Stimulated activated naive CD8-positive, alpha-beta T cell treated with anti-CD3 and anti-CD28 coated beads, Interleukin-15, Interleukin-2, amounts not matched to agents 100 ng/mL and 50 ng/mL, for 24 hours (primary cell): ENCODE measurements at regions not wholly inside any gene's neighbourhood (a gene's known extent, or its start where the extent isn't known, plus 50 kb on each side); places are given as distances from the start of the nearest gene placed in this dataset.
"Not testable (repeated sequence)": the region's sequence is repeated elsewhere in the genome, so short reads cannot be mapped to it uniquely, and the experiment has no call there.

Experiments
- H3K27ac Mint-ChIP-seq: one replicate; pipeline ENCODE4 v1.8.0; 2021; ENCODE audit warnings: mild to moderate bottlenecking, mixed read lengths
- H3K27me3 Mint-ChIP-seq: one replicate; pipeline ENCODE4 v1.8.0; 2021; ENCODE audit warnings: mixed read lengths
- H3K36me3 Mint-ChIP-seq: one replicate; pipeline ENCODE4 v1.8.0; 2021; ENCODE audit warnings: low read depth, mixed read lengths
- H3K4me1 Mint-ChIP-seq: one replicate; pipeline ENCODE4 v1.8.0; 2021; ENCODE audit warnings: low read depth, mixed read lengths
- H3K4me3 Mint-ChIP-seq: one replicate; pipeline ENCODE4 v1.8.0; 2021; ENCODE audit warnings: mild to moderate bottlenecking, mixed read lengths
- H3K9me3 Mint-ChIP-seq: one replicate; pipeline ENCODE4 v1.8.0; 2021; ENCODE audit warnings: mixed read lengths

DNA sequence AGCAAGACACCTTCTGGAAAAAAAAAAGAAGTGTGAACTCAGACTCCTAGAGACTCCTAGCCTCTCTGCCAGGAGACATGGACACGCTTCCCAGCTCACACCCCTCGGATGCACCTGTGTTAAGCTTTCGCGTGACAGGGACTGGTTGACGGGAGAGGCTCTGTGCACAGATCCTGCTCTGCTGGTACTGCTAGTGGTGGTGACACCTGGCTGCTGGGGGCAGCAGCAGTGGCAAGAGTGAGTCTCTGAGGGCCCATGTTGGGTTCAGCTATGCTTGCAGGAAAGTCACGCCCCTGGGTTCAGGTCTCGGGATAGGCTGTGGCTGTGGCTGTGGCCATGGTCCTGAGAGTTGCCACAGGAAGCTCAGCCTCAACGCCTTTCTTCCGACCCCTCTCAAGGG, 81.1 kb downstream of the XRCC2 start:
- Mint-ChIP-seq H3K9me3 (no peaks in the 10 kb centered on the region), H3K4me3 (no peak overlapping the region), H3K4me1 (no peaks in the 10 kb centered on the region), H3K36me3 (no peaks in the 10 kb centered on the region), H3K27me3 (peaks cover 3% of the 10 kb centered on the region), H3K27ac (no peak overlapping the region)

DNA sequence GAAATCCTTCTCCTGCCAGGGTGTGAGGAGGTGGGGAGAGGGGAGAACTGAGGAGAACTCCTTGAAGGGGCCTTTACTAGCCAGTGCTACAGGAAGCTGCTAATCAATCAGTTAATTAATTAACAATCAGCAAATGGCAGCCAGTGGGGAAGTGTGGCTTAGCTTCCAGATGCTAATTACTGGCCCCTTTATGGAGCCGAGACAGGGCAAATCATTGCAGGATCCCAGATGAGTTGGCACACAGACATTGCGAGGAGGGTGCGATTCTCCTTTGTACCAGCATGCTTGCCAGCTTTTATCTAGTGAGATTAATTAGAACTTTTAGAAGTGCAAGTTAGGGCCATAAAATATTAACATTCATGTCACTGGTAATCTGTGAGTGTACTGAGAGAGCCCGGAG, 84.0 kb downstream of the XRCC2 start:
- H3K4me3 Mint-ChIP-seq, result no peak overlapping the region

DNA sequence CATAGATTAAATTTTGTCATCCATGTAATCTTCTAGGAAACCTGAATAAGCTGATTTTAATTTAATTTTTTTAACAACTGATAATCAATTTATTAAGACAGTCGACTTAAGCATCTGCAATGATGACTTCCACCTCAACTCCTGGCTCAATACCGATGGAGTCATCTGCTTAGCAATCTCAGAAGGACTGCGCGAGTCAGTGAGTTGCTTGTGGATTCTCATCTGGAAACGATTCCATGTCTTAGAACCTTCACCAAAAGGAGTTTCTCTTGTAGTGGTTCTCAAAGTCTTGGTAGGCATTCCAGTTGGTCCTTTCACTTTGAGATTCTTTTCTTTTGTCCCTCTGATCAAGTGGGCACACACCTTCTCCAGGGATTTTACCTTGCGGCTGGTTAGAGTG, 85.5 kb downstream of the XRCC2 start:
- H3K27ac Mint-ChIP-seq, result no peak overlapping the region

More for the DNA sequence above, 84.0 kb downstream of the XRCC2 start:
- H3K4me1 Mint-ChIP-seq, result no peaks in the 10 kb centered on the region
- H3K9me3 Mint-ChIP-seq, result no peaks in the 10 kb centered on the region
- no peak overlapping the region for H3K27ac Mint-ChIP-seq
- H3K36me3 Mint-ChIP-seq, result no peaks in the 10 kb centered on the region
- no peaks in the 10 kb centered on the region for H3K27me3 Mint-ChIP-seq

DNA sequence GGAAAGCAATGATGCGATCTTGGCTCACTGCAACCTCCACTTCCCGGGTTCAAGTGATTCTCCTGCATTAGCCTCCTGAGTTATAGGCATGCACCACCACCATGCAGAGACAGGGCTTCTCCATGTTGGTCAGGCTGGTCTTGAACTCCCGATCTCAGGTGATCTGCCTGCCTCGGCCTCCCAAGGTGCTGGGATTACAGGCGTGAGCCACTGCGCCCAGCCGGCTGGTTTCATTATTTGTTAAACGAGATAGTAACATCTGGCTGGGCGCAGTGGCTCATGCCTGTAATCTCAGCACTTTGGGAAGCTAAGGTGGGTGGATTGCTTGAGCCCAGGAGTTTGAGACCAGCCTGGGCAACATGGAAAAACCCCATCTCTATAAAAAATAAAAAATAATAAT, 86.1 kb downstream of the XRCC2 start:
- not testable (repeated sequence) for H3K36me3 Mint-ChIP-seq, H3K27me3 Mint-ChIP-seq, H3K9me3 Mint-ChIP-seq, H3K4me3 Mint-ChIP-seq, H3K27ac Mint-ChIP-seq, H3K4me1 Mint-ChIP-seq

More for the DNA sequence above, 85.5 kb downstream of the XRCC2 start:
- H3K4me3 Mint-ChIP-seq, result no peak overlapping the region
- H3K36me3 Mint-ChIP-seq, result no peaks in the 10 kb centered on the region
- no peaks in the 10 kb centered on the region for H3K27me3 Mint-ChIP-seq
- H3K4me1 Mint-ChIP-seq, result no peaks in the 10 kb centered on the region
- no peaks in the 10 kb centered on the region for H3K9me3 Mint-ChIP-seq

DNA sequence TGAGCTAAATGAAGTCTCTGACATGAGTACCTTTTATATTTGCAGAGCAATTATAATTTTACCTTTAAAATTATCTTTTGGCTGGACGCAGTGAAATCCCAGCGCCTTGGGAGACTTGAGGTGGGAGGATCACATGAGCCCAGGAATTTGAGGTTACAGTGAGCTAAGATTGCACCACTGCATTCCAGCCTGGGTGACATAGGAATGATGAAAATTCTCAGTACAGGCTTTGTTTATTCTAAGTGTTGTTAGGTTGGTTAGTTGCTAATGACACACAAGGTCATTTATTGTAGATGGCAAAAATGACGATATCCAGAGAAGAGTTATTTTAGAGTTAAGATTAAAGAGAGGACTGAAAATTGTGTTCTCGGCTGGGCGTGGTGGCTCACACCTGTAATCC, 87.6 kb downstream of the XRCC2 start:
- no peak overlapping the region for H3K27ac Mint-ChIP-seq
- H3K4me3 Mint-ChIP-seq, result no peak overlapping the region
- H3K36me3 Mint-ChIP-seq, result no peaks in the 10 kb centered on the region
- H3K4me1 Mint-ChIP-seq, result no peaks in the 10 kb centered on the region
- H3K27me3 Mint-ChIP-seq, result no peaks in the 10 kb centered on the region
- no peaks in the 10 kb centered on the region for H3K9me3 Mint-ChIP-seq

DNA sequence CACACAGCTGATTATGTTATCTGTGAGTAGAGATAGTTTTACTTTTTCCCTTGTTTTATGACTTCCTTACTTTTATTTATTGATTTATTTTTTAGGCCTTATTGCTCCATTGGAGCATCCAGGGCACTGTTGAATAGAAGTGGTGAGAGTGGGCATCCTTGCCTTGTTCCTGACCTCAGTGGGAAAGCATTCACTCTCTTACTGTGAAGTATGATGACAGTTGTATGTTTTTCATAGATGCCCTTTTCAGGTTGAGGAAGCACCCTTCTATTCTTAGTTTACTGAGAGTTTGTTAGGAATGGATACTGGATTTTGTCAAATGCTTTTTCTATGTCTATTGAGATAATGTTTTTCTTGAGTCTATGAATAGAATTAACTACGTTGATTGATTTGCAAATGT, 88.6 kb downstream of the XRCC2 start:
- H3K27me3 Mint-ChIP-seq, result no peaks in the 10 kb centered on the region
- H3K9me3 Mint-ChIP-seq, result no peaks in the 10 kb centered on the region
- no peaks in the 10 kb centered on the region for H3K4me1 Mint-ChIP-seq
- H3K36me3 Mint-ChIP-seq, result no peaks in the 10 kb centered on the region
- H3K4me3 Mint-ChIP-seq, result no peak overlapping the region
- H3K27ac Mint-ChIP-seq, result no peak overlapping the region

DNA sequence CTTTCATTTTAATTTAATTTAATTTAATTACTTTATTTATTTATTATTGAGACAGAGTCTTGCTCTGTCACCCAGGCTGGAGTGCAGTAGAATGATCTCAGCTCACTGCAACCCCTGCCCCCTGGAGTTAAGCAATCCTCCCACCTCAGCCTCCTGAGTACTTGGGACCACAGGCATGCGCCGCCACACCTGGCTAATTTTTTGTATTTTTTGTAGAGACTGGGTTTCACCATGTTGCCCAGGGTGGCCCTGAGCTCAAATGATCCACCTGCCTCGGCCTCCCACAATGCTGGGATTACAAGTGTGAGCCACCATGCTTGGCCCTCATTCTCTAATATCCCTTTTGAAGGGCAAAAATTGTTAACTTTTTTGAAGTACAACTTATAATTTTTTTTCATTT, 92.9 kb downstream of the XRCC2 start:
- H3K36me3 Mint-ChIP-seq, result no peaks in the 10 kb centered on the region
- H3K27me3 Mint-ChIP-seq, result no peaks in the 10 kb centered on the region
- H3K4me3 Mint-ChIP-seq, result no peak overlapping the region
- H3K9me3 Mint-ChIP-seq, result no peaks in the 10 kb centered on the region
- no peak overlapping the region for H3K27ac Mint-ChIP-seq
- no peaks in the 10 kb centered on the region for H3K4me1 Mint-ChIP-seq

DNA sequence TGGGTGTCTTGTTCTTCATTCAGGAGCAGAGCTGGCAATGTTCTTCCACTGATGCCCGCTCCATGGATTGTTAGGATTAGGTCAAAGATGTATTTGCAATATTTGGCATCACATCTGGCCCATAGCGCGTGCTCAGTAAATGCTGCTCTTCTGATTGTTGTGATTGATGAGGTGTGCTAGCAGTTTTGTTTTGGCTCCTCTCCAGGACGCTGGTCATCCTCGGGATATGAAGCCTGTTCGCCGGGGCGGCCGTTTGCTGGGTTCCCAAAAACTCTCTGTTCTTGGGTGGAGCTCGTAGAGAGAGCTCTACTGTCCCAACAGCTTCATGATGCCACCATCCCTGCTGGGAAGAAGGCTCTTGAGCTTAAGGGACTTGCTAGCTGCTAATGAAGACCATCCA, 96.9 kb downstream of the XRCC2 start:
- Mint-ChIP-seq H3K4me3 (no peak overlapping the region), H3K9me3 (no peaks in the 10 kb centered on the region), H3K36me3 (no peaks in the 10 kb centered on the region), H3K27me3 (no peaks in the 10 kb centered on the region), H3K27ac (no peak overlapping the region), H3K4me1 (no peaks in the 10 kb centered on the region)

DNA sequence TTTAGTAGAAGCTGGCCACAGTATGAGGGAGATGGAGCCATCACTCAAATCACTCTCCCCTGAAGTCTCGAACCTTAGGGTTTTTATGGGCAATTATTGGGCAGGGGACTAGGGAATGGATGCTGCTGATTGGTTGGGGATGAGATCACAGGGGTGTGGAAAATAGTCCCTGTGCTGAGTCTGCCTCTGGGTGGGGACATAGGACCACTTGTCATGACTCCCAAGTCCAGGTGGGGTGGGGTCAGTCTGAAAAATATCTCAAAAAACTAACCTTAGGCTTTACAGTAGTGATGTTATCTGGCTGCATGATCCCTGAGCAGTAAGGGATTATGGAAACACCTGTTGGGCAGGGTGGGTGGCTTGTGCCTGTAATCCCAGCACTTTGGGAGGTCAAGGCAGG, 98.6 kb downstream of the XRCC2 start:
- no peaks in the 10 kb centered on the region for H3K27me3 Mint-ChIP-seq
- no peak overlapping the region for H3K27ac Mint-ChIP-seq
- no peak overlapping the region for H3K4me3 Mint-ChIP-seq
- no peaks in the 10 kb centered on the region for H3K4me1 Mint-ChIP-seq
- no peaks in the 10 kb centered on the region for H3K36me3 Mint-ChIP-seq
- no peaks in the 10 kb centered on the region for H3K9me3 Mint-ChIP-seq

DNA sequence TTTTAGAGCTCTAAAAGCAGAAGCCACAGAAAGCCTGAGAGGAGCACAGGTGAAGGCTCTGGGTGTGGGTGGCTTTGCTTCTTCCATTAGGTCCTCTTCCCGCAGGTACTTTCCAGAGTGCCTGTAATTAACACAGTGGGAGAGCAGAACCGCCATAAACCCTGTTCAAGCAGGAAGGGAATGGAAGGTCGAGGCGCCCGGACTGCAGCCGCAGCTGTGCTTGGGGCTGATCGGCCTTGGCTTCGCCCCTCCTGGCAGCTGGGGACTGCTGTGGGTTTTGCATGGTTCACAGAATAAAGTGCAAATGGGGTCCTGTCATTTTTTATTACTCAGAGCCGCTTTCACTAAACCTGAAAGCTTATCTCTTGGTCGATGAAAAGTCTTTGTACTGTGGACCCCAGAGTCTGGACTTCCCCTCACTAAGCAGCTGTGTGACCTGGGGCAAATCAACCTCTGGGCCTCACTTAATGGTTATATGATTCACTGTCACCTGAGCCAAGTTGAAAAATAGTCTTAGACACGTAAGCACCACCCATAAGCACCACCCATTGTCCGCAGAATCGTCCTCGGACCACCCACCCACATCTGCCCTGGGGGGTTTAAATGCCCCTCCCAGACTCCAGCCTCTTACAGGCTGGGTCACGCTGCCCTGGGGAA, 100.9 kb downstream of the XRCC2 start:
- Mint-ChIP-seq H3K36me3 (no peaks in the 10 kb centered on the region), H3K27me3 (no peaks in the 10 kb centered on the region), H3K4me3 (no peak overlapping the region), H3K9me3 (no peaks in the 10 kb centered on the region), H3K27ac (no peak overlapping the region), H3K4me1 (no peaks in the 10 kb centered on the region)

DNA sequence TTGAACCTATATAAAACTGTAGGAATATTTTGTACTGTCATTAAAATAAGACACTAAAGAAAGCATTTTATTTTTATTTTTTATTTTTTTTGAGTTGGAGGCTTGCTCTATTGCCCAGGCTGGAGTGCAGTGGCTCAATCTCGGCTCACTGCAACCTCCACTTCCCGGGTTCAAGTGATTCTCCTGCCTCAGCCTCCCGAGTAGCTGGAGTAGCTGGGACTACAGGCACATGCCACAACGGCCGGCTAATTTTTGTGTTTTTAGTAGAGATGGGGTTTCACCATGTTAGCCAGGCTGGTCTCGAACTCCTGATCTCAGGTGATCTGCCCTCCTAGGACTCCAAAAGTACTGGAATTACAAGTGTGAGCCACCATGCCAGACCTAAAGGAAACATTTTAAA, 102.8 kb downstream of the XRCC2 start:
- not testable (repeated sequence) for H3K4me3 Mint-ChIP-seq, H3K4me1 Mint-ChIP-seq, H3K27me3 Mint-ChIP-seq, H3K27ac Mint-ChIP-seq, H3K36me3 Mint-ChIP-seq, H3K9me3 Mint-ChIP-seq

DNA sequence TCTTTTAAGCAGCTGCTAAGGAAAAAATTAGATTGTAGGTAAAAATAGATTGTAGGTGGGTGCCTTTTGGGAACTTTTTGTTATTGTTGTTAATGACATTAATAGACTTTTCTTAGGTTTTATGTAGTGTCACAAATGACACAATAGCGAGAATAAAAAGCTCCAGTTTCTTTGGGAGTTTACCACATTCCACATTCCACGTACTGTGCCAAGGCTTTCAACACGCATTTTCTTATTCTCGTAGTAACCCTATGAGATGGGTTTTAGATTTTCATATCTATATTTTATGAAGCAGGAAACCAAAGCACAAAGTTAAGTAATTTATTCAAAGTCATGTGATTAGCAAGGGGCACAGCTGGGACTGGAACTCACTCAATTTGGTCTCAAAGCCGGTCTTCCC, 103.8 kb downstream of the XRCC2 start:
- Mint-ChIP-seq H3K4me1 (no peaks in the 10 kb centered on the region), H3K36me3 (no peaks in the 10 kb centered on the region), H3K4me3 (no peak overlapping the region), H3K27ac (no peak overlapping the region), H3K9me3 (no peaks in the 10 kb centered on the region), H3K27me3 (no peaks in the 10 kb centered on the region)

DNA sequence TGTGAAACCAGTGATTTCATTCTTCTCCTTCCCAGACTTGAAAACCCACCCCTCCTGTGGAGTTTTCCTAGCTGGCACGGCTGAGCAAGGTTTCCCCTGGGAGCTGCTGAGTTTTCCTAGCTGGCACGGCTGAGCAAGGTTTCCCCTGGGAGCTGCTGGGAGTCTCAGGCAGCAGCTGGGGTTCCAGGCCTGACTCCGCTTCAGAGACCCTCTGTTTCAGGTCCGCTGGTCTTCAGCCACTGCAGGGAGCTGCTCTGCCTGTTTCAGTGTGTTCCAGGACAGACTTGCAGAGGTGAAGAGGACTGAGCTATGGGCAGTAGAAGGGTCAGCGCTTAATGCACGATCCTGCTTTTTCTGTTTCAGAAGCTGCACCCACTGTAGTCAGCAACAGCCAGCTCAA, 104.9 kb downstream of the XRCC2 start:
- no peaks in the 10 kb centered on the region for H3K9me3 Mint-ChIP-seq
- no peaks in the 10 kb centered on the region for H3K4me1 Mint-ChIP-seq
- no peak overlapping the region for H3K27ac Mint-ChIP-seq
- no peaks in the 10 kb centered on the region for H3K36me3 Mint-ChIP-seq
- peaks cover 2% of the 10 kb centered on the region for H3K27me3 Mint-ChIP-seq
- H3K4me3 Mint-ChIP-seq, result no peak overlapping the region

DNA sequence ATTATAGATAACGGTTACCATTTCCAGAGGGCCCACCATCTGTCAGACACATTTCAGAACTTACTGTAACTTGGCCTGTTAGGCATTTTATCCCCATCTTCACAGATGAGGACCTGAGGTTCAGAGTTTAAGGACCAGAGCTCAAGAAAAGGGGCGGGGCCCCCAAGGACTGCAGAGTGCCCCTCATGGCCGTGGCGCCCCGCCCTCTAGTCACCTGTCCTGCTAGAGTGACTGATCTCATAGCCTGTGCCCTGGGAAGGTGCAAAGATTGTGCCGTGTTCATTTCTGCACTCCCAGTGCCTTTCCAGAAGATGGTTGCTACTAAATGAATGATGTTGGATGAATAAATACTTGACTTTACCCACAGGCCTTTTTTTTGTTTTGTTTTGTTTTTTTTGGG, 107.0 kb downstream of the XRCC2 start:
- Mint-ChIP-seq H3K9me3 (no peaks in the 10 kb centered on the region), H3K36me3 (no peaks in the 10 kb centered on the region), H3K27ac (no peak overlapping the region), H3K4me3 (no peak overlapping the region), H3K27me3 (peaks cover 18% of the 10 kb centered on the region), H3K4me1 (peaks cover 8% of the 10 kb centered on the region)

DNA sequence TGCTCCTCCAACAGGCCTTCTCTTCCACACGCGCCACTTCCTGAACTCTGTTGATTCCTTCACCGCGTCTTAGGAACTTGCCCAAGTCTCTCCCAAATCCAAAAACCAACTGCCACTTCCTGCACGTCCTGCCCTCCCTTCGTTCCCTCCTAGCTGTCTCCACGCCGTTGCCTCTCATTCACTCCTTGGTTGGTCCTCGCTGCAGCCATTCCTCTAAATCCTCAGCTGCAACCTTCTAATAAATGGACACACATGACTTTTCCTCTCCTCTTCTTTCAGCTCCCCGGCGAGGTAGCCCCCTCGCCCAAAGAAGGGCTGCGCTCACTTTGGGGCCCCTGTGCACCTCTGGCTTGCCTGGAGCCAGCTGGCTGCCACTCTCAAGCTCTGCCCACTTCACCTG, 110.2 kb downstream of the XRCC2 start:
- no peak overlapping the region for H3K27ac Mint-ChIP-seq
- H3K27me3 Mint-ChIP-seq, result peaks cover 18% of the 10 kb centered on the region
- H3K4me1 Mint-ChIP-seq, result peaks cover 8% of the 10 kb centered on the region
- H3K36me3 Mint-ChIP-seq, result no peaks in the 10 kb centered on the region
- no peaks in the 10 kb centered on the region for H3K9me3 Mint-ChIP-seq
- no peak overlapping the region for H3K4me3 Mint-ChIP-seq

DNA sequence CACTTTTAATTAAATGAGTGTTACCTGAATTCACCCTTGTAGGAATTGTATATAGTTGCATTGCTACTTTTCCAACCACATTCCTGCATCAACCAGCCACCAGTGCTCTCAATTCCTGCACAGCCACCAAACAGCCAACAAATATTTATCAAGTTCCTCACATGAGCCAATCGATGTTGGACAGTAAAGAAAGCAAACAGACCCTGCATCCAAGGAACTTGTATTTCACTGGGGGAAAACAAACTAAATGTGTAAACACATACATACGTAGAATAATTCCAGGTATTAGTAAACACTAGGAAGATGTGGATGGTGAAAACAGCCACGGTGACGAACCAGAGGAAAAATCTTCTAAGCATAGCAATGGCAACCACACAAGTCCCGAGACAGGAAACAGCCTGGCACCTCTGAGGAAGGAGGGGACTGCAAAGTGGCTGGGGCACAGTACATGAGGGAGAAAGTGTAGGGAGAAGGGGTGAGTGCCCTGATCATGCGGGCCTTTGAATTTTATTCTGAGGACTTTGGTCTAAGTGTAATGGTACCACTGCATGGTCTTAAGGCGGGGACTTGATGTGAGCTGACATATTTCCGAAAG, 111.2 kb downstream of the XRCC2 start:
- H3K4me3 Mint-ChIP-seq, result no peak overlapping the region
- H3K36me3 Mint-ChIP-seq, result no peaks in the 10 kb centered on the region
- no peaks in the 10 kb centered on the region for H3K9me3 Mint-ChIP-seq
- H3K27ac Mint-ChIP-seq, result no peak overlapping the region
- H3K27me3 Mint-ChIP-seq, result peaks cover 18% of the 10 kb centered on the region
- peaks cover 8% of the 10 kb centered on the region for H3K4me1 Mint-ChIP-seq
